HG03135 (cell line): ENCODE measurements at regions not wholly inside any gene's neighbourhood (a gene's known extent, or its start where the extent isn't known, plus 50 kb on each side); places are given as distances from the start of the nearest gene placed in this dataset.

Experiments
- ATAC-seq: cut with Tn5 transposase; IDR thresholded peaks from one replicate; pipeline ENCODE4 v1.9.1; 2021; ENCODE audit warnings: mild to moderate bottlenecking, moderate library complexity; ENCODE audit not compliant: unreplicated experiment

- ATAC-seq, result no peak
Measured at GRCh38 chr6:100138346-100139022, 144.5 kb upstream of the MCHR2 start.

- ATAC-seq, result no peak
Measured at GRCh38 chr6:100137759-100138158, 143.7 kb upstream of the MCHR2 start.

GRCh38 chr6:100136590-100136989 is 142.6 kb upstream of the MCHR2 start:
- no peak for ATAC-seq

- no peak for ATAC-seq
Measured at GRCh38 chr6:100135977-100136376, 142.0 kb upstream of the MCHR2 start.

GRCh38 chr6:100134703-100135102 is 140.7 kb upstream of the MCHR2 start:
- ATAC-seq, result no peak

GRCh38 chr6:100134297-100134696 is 140.3 kb upstream of the MCHR2 start:
- ATAC-seq, result no peak

GRCh38 chr6:100132005-100132404 is 138.0 kb upstream of the MCHR2 start:
- ATAC-seq, result no peak

- ATAC-seq, result no peak
Measured at GRCh38 chr6:100130630-100131029, 136.6 kb upstream of the MCHR2 start.

GRCh38 chr6:100126790-100127484 is 132.9 kb upstream of the MCHR2 start:
- ATAC-seq, result no peak

- ATAC-seq, result no peak
Measured at GRCh38 chr6:100121854-100122609, 128.0 kb upstream of the MCHR2 start.

GRCh38 chr6:100119261-100119660 is 125.2 kb upstream of the MCHR2 start:
- ATAC-seq, result no peak

GRCh38 chr6:100118301-100118700 is 124.3 kb upstream of the MCHR2 start:
- ATAC-seq, result no peak

GRCh38 chr6:100117680-100118079 is 123.7 kb upstream of the MCHR2 start:
- ATAC-seq, result no peak

- peak; percentile 72 for ATAC-seq
Measured at GRCh38 chr6:100116411-100117194, 122.6 kb upstream of the MCHR2 start.

GRCh38 chr6:100115407-100116101 is 121.5 kb upstream of the MCHR2 start:
- ATAC-seq, result no peak

GRCh38 chr6:100112855-100113508 is 119.0 kb upstream of the MCHR2 start:
- no peak for ATAC-seq

- ATAC-seq, result no peak
Measured at GRCh38 chr6:100105919-100106529, 112.0 kb upstream of the MCHR2 start.

- peak; percentile 59 for ATAC-seq
Measured at GRCh38 chr6:100105138-100105537, 111.1 kb upstream of the MCHR2 start.

GRCh38 chr6:100103931-100104330 is 109.9 kb upstream of the MCHR2 start:
- ATAC-seq, result no peak

- no peak for ATAC-seq
Measured at GRCh38 chr6:100103194-100103593, 109.2 kb upstream of the MCHR2 start.
